NT2/D1 (cell line): ENCODE measurements at regions not wholly inside any gene's neighbourhood (a gene's known extent, or its start where the extent isn't known, plus 50 kb on each side); places are given as distances from the start of the nearest gene placed in this dataset.

Experiments
- SUZ12 ChIP-seq: IDR thresholded peaks from 2 replicates; pipeline ENCODE4 v1.6.1; 2011; ENCODE audit not compliant: insufficient read length, insufficient read depth; ENCODE audit errors: extremely low read depth
- YY1 ChIP-seq: IDR thresholded peaks from 2 replicates; pipeline ENCODE4 v1.6.1; 2011; ENCODE audit not compliant: insufficient read length, insufficient read depth
- ZNF274 ChIP-seq: IDR thresholded peaks from 2 replicates; pipeline ENCODE4 v1.6.1; 2011; ENCODE audit warnings: mild to moderate bottlenecking, low read depth, low read length

DNA sequence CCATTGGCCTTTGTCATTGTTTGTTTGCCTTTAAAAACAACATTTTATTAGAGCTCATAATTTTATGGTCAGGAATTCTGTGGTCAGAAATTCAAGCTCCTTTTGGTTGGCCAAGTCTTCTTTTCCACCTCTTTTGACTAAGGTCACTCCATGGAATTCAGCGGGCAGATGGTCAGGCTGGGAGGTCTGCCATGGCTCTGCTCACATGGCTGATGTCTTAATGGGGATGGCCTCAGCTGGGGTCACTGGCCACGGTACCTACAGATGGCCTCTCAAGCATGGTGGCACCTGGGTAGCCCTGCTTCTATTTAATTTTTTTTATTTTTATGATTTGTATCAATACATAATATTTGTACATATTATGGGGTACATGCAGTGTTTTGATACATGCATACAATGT is 360.8 kb upstream of the MCTP2 start:
- no peak for TF ChIP-seq ZNF274
- TF ChIP-seq YY1, result no peak
- TF ChIP-seq SUZ12, result no peak
